SK-N-SH (cell line): ENCODE measurements at regions not wholly inside any gene's neighbourhood (a gene's known extent, or its start where the extent isn't known, plus 50 kb on each side); places are given as distances from the start of the nearest gene placed in this dataset.

Experiments
- CTCF ChIP-seq: fragments of 200-600 bp; sonication (generic); IDR thresholded peaks from 2 replicates; pipeline ENCODE4 v1.6.1; 2017; ENCODE audit warnings: antibody characterized with exemption, mild to moderate bottlenecking, moderate library complexity
- EP300 ChIP-seq, 2 experiments: IDR thresholded peaks; 2 replicates each; pipeline versions ENCODE4 v1.4.0 to v1.6.1; 2012; ENCODE audit warnings: borderline replicate concordance in 1 of 2, low read depth in 1 of 2, low read length in 1 of 2
- EZH2phosphoT487 ChIP-seq: fragments of 200-600 bp; sonication (generic); IDR thresholded peaks from 2 replicates; pipeline ENCODE4 v1.6.1; 2017; ENCODE audit warnings: low read depth, mixed run types, mild to moderate bottlenecking, antibody characterized with exemption, moderate library complexity, borderline replicate concordance
- FOXM1 ChIP-seq: IDR thresholded peaks from 2 replicates; pipeline ENCODE4 v1.4.0; 2012; ENCODE audit warnings: low read depth, mild to moderate bottlenecking
- IRF3 ChIP-seq: fragments of 150-350 bp; IDR thresholded peaks from 2 replicates; pipeline ENCODE4 v1.6.1; 2016; ENCODE audit warnings: mild to moderate bottlenecking, low read depth, low read length
- POLR2AphosphoS5 ChIP-seq: IDR thresholded peaks from 2 replicates; pipeline ENCODE4 v1.6.1; 2012; ENCODE audit warnings: low read depth, low read length
- RAD21 ChIP-seq: IDR thresholded peaks from 2 replicates; pipeline ENCODE4 v1.6.1; 2012; ENCODE audit warnings: mild to moderate bottlenecking, low read length
- RXRA ChIP-seq: IDR thresholded peaks from 2 replicates; pipeline ENCODE4 v1.4.0; 2012; ENCODE audit warnings: low read depth, mild to moderate bottlenecking, borderline replicate concordance
- SIN3A ChIP-seq: IDR thresholded peaks from 2 replicates; pipeline ENCODE4 v1.6.1; 2012; ENCODE audit warnings: low read depth, mild to moderate bottlenecking, low read length, moderate library complexity, borderline replicate concordance
- SMC3 ChIP-seq: IDR thresholded peaks from 2 replicates; pipeline ENCODE4 v1.6.1; 2012; ENCODE audit warnings: low read depth, low read length, improper control_type of control experiment
- TAF1 ChIP-seq: IDR thresholded peaks from 2 replicates; pipeline ENCODE4 v1.6.1; 2012; ENCODE audit warnings: low read depth, mild to moderate bottlenecking, low read length, moderate library complexity, borderline replicate concordance
- TF ChIP-seq, protein P1 (sequence below): IDR thresholded peaks from 2 replicates; pipeline ENCODE4 v1.4.0; 2012; ENCODE audit warnings: low read depth, borderline replicate concordance

DNA sequence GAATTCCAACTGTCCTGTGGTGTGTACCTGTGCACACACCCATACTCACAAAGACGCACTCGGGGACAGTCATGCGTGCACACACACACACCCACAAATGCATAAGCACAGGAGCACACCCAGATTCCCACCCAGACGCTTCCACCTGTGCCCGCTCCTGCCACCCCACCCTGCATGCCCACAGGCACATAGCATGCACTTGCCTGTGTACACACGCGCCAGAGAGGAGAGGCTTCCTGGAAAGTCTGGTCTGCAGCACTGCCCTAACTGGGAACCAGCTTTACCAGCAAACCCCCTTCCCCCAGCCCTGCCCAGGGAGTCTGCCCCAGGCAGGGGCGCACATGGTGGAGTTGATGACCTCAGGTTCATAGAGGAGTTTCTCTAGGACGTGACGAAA is 246.2 kb downstream of the UACA start:
- TF ChIP-seq RXRA: no peak
- no peak for TF ChIP-seq EP300 (IDR thresholded peaks at IDR 0.05; ENCODE audit: borderline replicate concordance in 1 of 2, low read depth in 1 of 2, low read length in 1 of 2)
- no peak for TF ChIP-seq SIN3A
- TF ChIP-seq, protein P1, sequence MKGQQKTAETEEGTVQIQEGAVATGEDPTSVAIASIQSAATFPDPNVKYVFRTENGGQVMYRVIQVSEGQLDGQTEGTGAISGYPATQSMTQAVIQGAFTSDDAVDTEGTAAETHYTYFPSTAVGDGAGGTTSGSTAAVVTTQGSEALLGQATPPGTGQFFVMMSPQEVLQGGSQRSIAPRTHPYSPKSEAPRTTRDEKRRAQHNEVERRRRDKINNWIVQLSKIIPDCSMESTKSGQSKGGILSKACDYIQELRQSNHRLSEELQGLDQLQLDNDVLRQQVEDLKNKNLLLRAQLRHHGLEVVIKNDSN: no peak
- no peak for TF ChIP-seq EZH2phosphoT487
- no peak for TF ChIP-seq IRF3
- no peak for TF ChIP-seq CTCF
- TF ChIP-seq RAD21: no peak
- no peak for TF ChIP-seq POLR2AphosphoS5
- TF ChIP-seq TAF1: no peak
- TF ChIP-seq FOXM1: no peak
- TF ChIP-seq SMC3: no peak
